Mesendoderm (in vitro differentiated cells): ENCODE measurements at regions not wholly inside any gene's neighbourhood (a gene's known extent, or its start where the extent isn't known, plus 50 kb on each side); places are given as distances from the start of the nearest gene placed in this dataset.

Experiments used
- DNase-seq: peaks from one replicate; pipeline ENCODE4 v3.0.0; 2013
- H2AK5ac ChIP-seq: 2 replicates; pipeline ENCODE4 v1.6.1; 2013; ENCODE audit warnings: low read length, inconsistent platforms
- H2BK120ac ChIP-seq: 2 replicates; pipeline ENCODE4 v1.6.1; 2013; ENCODE audit warnings: low read depth, mild to moderate bottlenecking, low read length, moderate library complexity, mixed read lengths
- H2BK15ac ChIP-seq: replicated peaks from 2 replicates; pipeline ENCODE4 v1.6.1; 2013; ENCODE audit warnings: low read depth, mild to moderate bottlenecking, moderate library complexity
- H2BK5ac ChIP-seq: 2 replicates; pipeline ENCODE4 v1.6.1; 2013; ENCODE audit warnings: low read length, inconsistent platforms
- H3K18ac ChIP-seq: 2 replicates; pipeline ENCODE4 v1.6.1; 2013; ENCODE audit warnings: mild to moderate bottlenecking, low read length, mixed read lengths
- H3K23ac ChIP-seq: one replicate; pipeline ENCODE4 v1.6.1; 2013; ENCODE audit warnings: low read length
- H3K27ac ChIP-seq: 2 replicates; pipeline ENCODE4 v1.5.1; 2013; ENCODE audit warnings: low read depth, mild to moderate bottlenecking, inconsistent platforms, low read length, moderate library complexity
- H3K27me3 ChIP-seq: 2 replicates; pipeline ENCODE4 v1.6.1; 2013; ENCODE audit warnings: low read length, control low read depth, mild to moderate bottlenecking, inconsistent platforms; ENCODE audit not compliant: insufficient read depth, poor library complexity
- H3K36me3 ChIP-seq: 2 replicates; pipeline ENCODE4 v1.6.1; 2013; ENCODE audit warnings: low read length, inconsistent platforms; ENCODE audit not compliant: control insufficient read depth, insufficient read depth
- H3K4ac ChIP-seq: one replicate; pipeline ENCODE4 v1.6.1; 2013; ENCODE audit warnings: low read depth, mild to moderate bottlenecking, low read length, moderate library complexity
- H3K4me1 ChIP-seq: 2 replicates; pipeline ENCODE4 v1.6.1; 2013; ENCODE audit warnings: low read depth, low read length, inconsistent platforms; ENCODE audit not compliant: control insufficient read depth
- H3K4me2 ChIP-seq: 2 replicates; pipeline ENCODE4 v1.6.1; 2013; ENCODE audit warnings: low read length
- H3K4me3 ChIP-seq: 2 replicates; pipeline ENCODE4 v1.5.1; 2013; ENCODE audit warnings: mild to moderate bottlenecking, low read length
- H3K56ac ChIP-seq: one replicate; pipeline ENCODE4 v1.6.1; 2013; ENCODE audit warnings: low read length
- H3K79me1 ChIP-seq: 2 replicates; pipeline ENCODE4 v1.6.1; 2013; ENCODE audit warnings: low read length, inconsistent platforms
- H3K79me2 ChIP-seq: 2 replicates; pipeline ENCODE4 v1.6.1; 2013; ENCODE audit warnings: mild to moderate bottlenecking, low read length; ENCODE audit not compliant: control insufficient read depth, insufficient read depth
- H3K9ac ChIP-seq: 2 replicates; pipeline ENCODE4 v1.6.1; 2013; ENCODE audit warnings: low read length, inconsistent platforms
- H4K5ac ChIP-seq: one replicate; pipeline ENCODE4 v1.6.1; 2013; ENCODE audit warnings: low read length
- H4K8ac ChIP-seq: one replicate; pipeline ENCODE4 v1.6.1; 2013; ENCODE audit warnings: low read depth, mild to moderate bottlenecking, control low read depth, low read length, moderate library complexity
- WGBS: extraction: QIAGEN DNeasy Blood & Tissue Kit; methylation state at CpG from one replicate; pipeline ENCODE4 v1.1.7; 2013; ENCODE audit warnings: low lambda C conversion rate, missing lambda C conversion rate; ENCODE audit not compliant: insufficient coverage; ENCODE audit errors: extremely low coverage; 5-methylcytosine and 5-hydroxymethylcytosine counted together

DNA sequence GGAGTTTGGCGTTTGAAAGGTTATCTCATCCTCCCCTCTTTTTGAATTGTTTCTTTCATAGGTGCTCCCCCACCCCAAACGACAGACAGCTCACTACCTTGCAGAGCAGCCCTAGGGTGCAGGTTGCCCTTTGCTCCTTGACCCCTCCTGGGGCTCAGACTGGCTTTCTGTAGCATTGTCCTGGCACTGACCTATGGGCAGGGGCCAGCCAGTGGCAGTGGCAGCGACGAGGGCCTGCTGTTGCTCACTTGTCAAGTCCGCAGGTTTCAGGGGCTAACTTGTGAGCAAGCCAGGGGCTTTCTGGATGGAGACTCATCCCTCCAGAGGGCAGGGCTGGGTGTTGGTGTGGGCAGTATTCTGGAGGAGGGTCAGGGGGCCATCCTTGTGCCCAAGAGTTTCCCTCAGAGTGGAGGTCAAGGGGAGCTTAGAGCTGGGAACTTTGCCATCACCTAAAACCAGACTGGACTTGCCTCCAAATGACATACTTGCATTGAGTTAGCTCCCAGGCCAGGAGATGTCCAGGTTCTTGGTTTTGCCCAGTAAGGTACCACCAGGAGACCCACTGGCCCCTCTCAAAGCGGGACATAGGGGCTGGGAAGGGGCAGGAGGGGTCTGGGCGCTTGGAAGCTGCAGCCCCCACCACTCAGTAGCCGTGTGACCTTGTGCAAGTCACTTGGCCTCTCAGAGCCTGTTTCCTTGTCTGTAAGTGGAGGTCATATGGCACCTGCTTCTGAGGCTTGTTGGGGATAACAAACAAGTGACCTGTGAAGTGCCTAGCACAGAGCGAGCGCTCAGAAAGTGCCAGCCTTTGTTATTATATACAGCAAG lies 53.5 kb upstream of the CDKN2AIPNL start:
- Histone ChIP-seq H3K36me3 (no peaks in the 10 kb centered on the region), H3K4me1 (peaks cover 4% of the 10 kb centered on the region), H3K4me3 (no peak overlapping the region), H3K79me1 (no peaks in the 10 kb centered on the region), H2BK15ac (no peak overlapping the region), H3K4ac (no peak overlapping the region), H3K18ac (no peak overlapping the region), H3K56ac (peak overlapping the region; percentile 65), H3K9ac (peak overlapping the region; percentile 27), H4K8ac (no peak overlapping the region), H2BK5ac (no peak overlapping the region), H4K5ac (no peak overlapping the region), H3K27ac (no peak overlapping the region), H3K79me2 (no peaks in the 10 kb centered on the region), H3K27me3 (no peaks in the 10 kb centered on the region), H3K4me2 (peak overlapping the region; percentile 47), H2AK5ac (no peak overlapping the region), H2BK120ac (no peak overlapping the region), H3K23ac (no peak overlapping the region)
- DNase-seq, result no peak
- WGBS, result no CpG with 5 or more reads among the region's 10 CpGs

DNA sequence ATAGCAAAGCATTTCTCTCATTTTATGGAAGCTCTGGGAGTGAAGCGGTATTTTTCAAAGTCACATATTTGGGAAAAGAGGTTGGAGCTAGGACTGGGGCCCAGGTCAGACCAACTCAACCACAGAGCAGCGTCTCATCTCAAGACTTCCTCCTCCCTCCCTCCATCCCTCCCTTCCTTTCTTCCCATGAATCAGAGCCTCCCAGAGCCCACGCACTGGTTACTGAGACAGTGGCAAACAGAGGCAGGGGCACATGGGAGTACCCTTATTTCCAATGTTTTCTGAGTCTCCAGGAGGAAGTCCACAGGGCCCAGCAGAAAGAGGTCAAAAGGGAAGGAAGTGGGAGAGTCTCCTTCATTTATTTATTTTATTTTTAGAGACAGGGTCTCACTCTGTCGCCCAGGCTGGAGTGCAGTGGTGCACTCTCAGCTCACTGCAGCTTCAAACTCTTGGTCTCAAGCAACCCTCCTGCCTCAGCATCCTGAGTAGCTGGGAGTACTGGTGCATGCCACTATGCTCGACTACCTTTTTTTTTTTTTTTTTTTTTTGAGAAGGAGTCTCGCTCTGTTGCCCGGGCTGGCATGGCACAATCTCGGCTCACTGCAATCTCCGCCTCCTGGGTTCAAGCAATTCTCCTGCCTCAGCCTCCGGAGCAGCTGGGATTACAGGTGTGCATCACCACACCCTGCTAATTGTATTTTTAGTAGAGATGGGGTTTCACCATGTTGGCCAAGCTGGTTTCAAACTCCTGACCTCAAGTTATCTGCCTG lies 52.5 kb upstream of the CDKN2AIPNL start:
- H4K8ac ChIP-seq, result no peak overlapping the region
- H3K27ac ChIP-seq, result no peak overlapping the region
- H3K4me2 ChIP-seq, result no peak overlapping the region
- H3K9ac ChIP-seq, result no peak overlapping the region
- no peak overlapping the region for H2BK15ac ChIP-seq
- peaks cover 4% of the 10 kb centered on the region for H3K4me1 ChIP-seq
- H3K36me3 ChIP-seq, result no peaks in the 10 kb centered on the region
- H2BK5ac ChIP-seq, result no peak overlapping the region
- no peak overlapping the region for H3K23ac ChIP-seq
- no peaks in the 10 kb centered on the region for H3K79me1 ChIP-seq
- H3K18ac ChIP-seq, result no peak overlapping the region
- WGBS, result no CpG with 5 or more reads among the region's 10 CpGs
- DNase-seq, result no peak
- no peak overlapping the region for H3K4ac ChIP-seq
- no peaks in the 10 kb centered on the region for H3K79me2 ChIP-seq
- no peak overlapping the region for H2AK5ac ChIP-seq
- H3K56ac ChIP-seq, result no peak overlapping the region
- no peak overlapping the region for H2BK120ac ChIP-seq
- no peak overlapping the region for H4K5ac ChIP-seq
- H3K4me3 ChIP-seq, result no peak overlapping the region
- no peaks in the 10 kb centered on the region for H3K27me3 ChIP-seq

DNA sequence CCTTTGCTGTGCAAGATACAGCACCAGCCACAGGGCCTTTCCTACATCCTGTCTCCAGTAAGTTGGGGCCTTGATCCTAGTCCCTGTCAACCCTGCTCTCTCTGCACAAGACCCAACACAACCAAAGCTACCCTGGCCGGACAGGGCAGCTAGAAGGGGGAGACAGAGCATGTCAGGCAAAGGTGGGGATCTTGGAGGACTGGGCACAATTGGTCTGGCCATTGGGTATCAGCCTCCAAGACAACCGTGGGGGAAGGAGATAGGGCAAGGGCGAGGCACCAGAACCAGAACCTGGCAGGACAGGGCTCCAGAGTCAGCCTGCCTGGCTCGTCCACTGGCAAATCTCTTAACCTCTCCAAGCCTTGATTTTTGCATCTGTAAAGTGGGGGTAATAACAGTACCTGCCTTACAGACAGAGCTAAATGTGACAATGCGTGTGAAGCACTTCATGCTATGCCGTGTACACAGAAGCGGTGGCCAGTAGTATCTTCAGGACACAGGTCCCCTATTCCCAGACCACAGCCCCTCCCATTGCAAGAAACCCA lies 51.6 kb upstream of the CDKN2AIPNL start:
- Histone ChIP-seq H3K23ac (no peak overlapping the region), H2BK5ac (no peak overlapping the region), H4K8ac (no peak overlapping the region), H3K18ac (no peak overlapping the region), H4K5ac (no peak overlapping the region), H3K27me3 (no peaks in the 10 kb centered on the region), H3K79me2 (no peaks in the 10 kb centered on the region), H2AK5ac (no peak overlapping the region), H3K27ac (no peak overlapping the region), H2BK15ac (no peak overlapping the region), H3K4me1 (peaks cover 4% of the 10 kb centered on the region), H3K56ac (no peak overlapping the region), H2BK120ac (no peak overlapping the region), H3K4me3 (no peak overlapping the region), H3K4ac (no peak overlapping the region), H3K9ac (no peak overlapping the region), H3K4me2 (no peak overlapping the region), H3K79me1 (no peaks in the 10 kb centered on the region), H3K36me3 (no peaks in the 10 kb centered on the region)
- WGBS, result no CpG with 5 or more reads among the region's 7 CpGs
- no peak for DNase-seq

DNA sequence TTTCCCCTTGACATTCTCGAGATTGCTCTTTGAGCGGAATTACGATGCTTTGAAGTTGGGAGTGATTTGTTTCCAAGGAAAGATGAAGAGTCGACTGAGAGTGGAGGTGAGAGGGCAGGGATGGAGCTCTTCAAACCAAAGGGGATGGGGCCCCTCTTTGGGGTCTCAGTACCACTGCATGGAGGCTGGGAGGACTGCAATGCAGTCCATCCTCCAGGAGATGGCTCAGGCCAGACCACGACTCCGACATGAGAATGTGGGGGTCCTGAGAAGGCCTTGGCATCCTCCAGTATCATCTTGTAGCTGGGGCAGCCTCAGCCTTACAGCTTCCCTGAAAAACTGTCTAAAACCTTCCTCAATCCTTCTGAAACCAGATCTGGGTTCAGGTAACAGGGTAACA lies 51.1 kb upstream of the CDKN2AIPNL start:
- Histone ChIP-seq H3K79me2 (no peaks in the 10 kb centered on the region), H3K56ac (no peak overlapping the region), H4K5ac (no peak overlapping the region), H3K4me1 (peaks cover 4% of the 10 kb centered on the region), H3K4me2 (no peak overlapping the region), H2BK120ac (no peak overlapping the region), H3K36me3 (no peaks in the 10 kb centered on the region), H4K8ac (no peak overlapping the region), H3K27me3 (no peaks in the 10 kb centered on the region), H3K79me1 (no peaks in the 10 kb centered on the region), H3K18ac (no peak overlapping the region), H3K27ac (no peak overlapping the region), H3K4me3 (no peak overlapping the region), H3K23ac (no peak overlapping the region), H2BK15ac (no peak overlapping the region), H3K4ac (no peak overlapping the region), H3K9ac (no peak overlapping the region), H2BK5ac (no peak overlapping the region), H2AK5ac (no peak overlapping the region)
- no CpG with 5 or more reads among the region's 6 CpGs for WGBS
- DNase-seq, result peak; percentile 37

- Histone ChIP-seq H3K56ac (no peak overlapping the region), H3K36me3 (no peaks in the 10 kb centered on the region), H4K8ac (no peak overlapping the region), H3K79me1 (no peaks in the 10 kb centered on the region), H3K27me3 (no peaks in the 10 kb centered on the region), H2AK5ac (no peak overlapping the region), H3K4ac (no peak overlapping the region), H3K4me1 (peaks cover 3% of the 10 kb centered on the region), H3K4me3 (no peak overlapping the region), H3K23ac (no peak overlapping the region), H4K5ac (no peak overlapping the region), H3K18ac (no peak overlapping the region), H3K79me2 (no peaks in the 10 kb centered on the region), H3K9ac (no peak overlapping the region), H2BK5ac (no peak overlapping the region), H2BK120ac (no peak overlapping the region), H3K4me2 (no peak overlapping the region), H2BK15ac (no peak overlapping the region), H3K27ac (no peak overlapping the region)
- no CpG with 5 or more reads among the region's 2 CpGs for WGBS
- peak; percentile 24 for DNase-seq
Measured at GRCh38 chr5:134462047-134462575, 50.4 kb upstream of the CDKN2AIPNL start.
